ENCODE measurements at regions not wholly inside any gene's neighbourhood (a gene's known extent, or its start where the extent isn't known, plus 50 kb on each side); places are given as distances from the start of the nearest gene placed in this dataset.

GRCh38 chr4:124478470-124478869 is 234.1 kb downstream of the ANKRD50 start:
- DNase-seq (ENCODE audit: low read depth), result no peak

- no peak for DNase-seq (ENCODE audit: low read depth)
These were observed 232.5 kb downstream of the ANKRD50 start for GRCh38 chr4:124480061-124480460.

GRCh38 chr4:124481123-124481522 is 231.4 kb downstream of the ANKRD50 start:
- no peak for DNase-seq (ENCODE audit: low read depth)

GRCh38 chr4:124483048-124483906 is 229.3 kb downstream of the ANKRD50 start:
- DNase-seq (ENCODE audit: low read depth), result no peak

GRCh38 chr4:124484008-124484407 is 228.5 kb downstream of the ANKRD50 start:
- DNase-seq (ENCODE audit: low read depth), result no peak

- DNase-seq (ENCODE audit: low read depth), result no peak
These were observed 227.6 kb downstream of the ANKRD50 start for GRCh38 chr4:124484940-124485339.

- DNase-seq (ENCODE audit: low read depth), result no peak
These were observed 226.1 kb downstream of the ANKRD50 start for GRCh38 chr4:124486423-124486822.

GRCh38 chr4:124487651-124488050 is 224.9 kb downstream of the ANKRD50 start:
- no peak for DNase-seq (ENCODE audit: low read depth)

GRCh38 chr4:124491361-124492145 is 221.0 kb downstream of the ANKRD50 start:
- no peak for DNase-seq (ENCODE audit: low read depth)

GRCh38 chr4:124499261-124499660 is 213.3 kb downstream of the ANKRD50 start:
- no peak for DNase-seq (ENCODE audit: low read depth)

GRCh38 chr4:124501576-124501975 is 211.0 kb downstream of the ANKRD50 start:
- DNase-seq (ENCODE audit: low read depth), result no peak

- no peak for DNase-seq (ENCODE audit: low read depth)
These were observed 208.1 kb downstream of the ANKRD50 start for GRCh38 chr4:124504431-124504830.

GRCh38 chr4:124505211-124505610 is 207.3 kb downstream of the ANKRD50 start:
- DNase-seq (ENCODE audit: low read depth), result no peak

- no peak for DNase-seq (ENCODE audit: low read depth)
These were observed 203.4 kb downstream of the ANKRD50 start for GRCh38 chr4:124509151-124509550.

GRCh38 chr4:124514588-124514987 is 197.9 kb downstream of the ANKRD50 start:
- DNase-seq (ENCODE audit: low read depth), result no peak

GRCh38 chr4:124515591-124515990 is 196.9 kb downstream of the ANKRD50 start:
- no peak for DNase-seq (ENCODE audit: low read depth)

GRCh38 chr4:124519196-124519595 is 193.3 kb downstream of the ANKRD50 start:
- no peak for DNase-seq (ENCODE audit: low read depth)

GRCh38 chr4:124523816-124524215 is 188.7 kb downstream of the ANKRD50 start:
- DNase-seq (ENCODE audit: low read depth), result no peak

- no peak for DNase-seq (ENCODE audit: low read depth)
These were observed 187.0 kb downstream of the ANKRD50 start for GRCh38 chr4:124525524-124525923.

- no peak for DNase-seq (ENCODE audit: low read depth)
These were observed 186.2 kb downstream of the ANKRD50 start for GRCh38 chr4:124526331-124526730.

GRCh38 chr4:124526769-124527168 is 185.8 kb downstream of the ANKRD50 start:
- no peak for DNase-seq (ENCODE audit: low read depth)

GRCh38 chr4:124527364-124527763 is 185.2 kb downstream of the ANKRD50 start:
- no peak for DNase-seq (ENCODE audit: low read depth)

GRCh38 chr4:124529131-124529530 is 183.4 kb downstream of the ANKRD50 start:
- no peak for DNase-seq (ENCODE audit: low read depth)

Data from activated T-cell treated with anti-CD3 and anti-CD28 coated beads for 1 hour (primary cell).